ENCODE measurements at regions not wholly inside any gene's neighbourhood (a gene's known extent, or its start where the extent isn't known, plus 50 kb on each side); places are given as distances from the start of the nearest gene placed in this dataset.

- H3K4me3 ChIP-seq (ENCODE audit: control insufficient read depth in 2 of 3, extremely low read depth in 1 of 3, insufficient read depth in 2 of 3, low read depth in 1 of 3, low read length in 3 of 3): no peak overlapping the region
- no peaks in the 10 kb centered on the region for H3K36me3 ChIP-seq (ENCODE audit: control insufficient read depth in 2 of 2, extremely low read depth in 1 of 2, insufficient read depth in 2 of 2, low read length in 2 of 2)
- no peak overlapping the region for H3K9ac ChIP-seq (ENCODE audit: control insufficient read depth, extremely low read depth, insufficient read depth, low read length)
- no peaks in the 10 kb centered on the region for H3K27me3 ChIP-seq (ENCODE audit: control insufficient read depth, extremely low read depth, insufficient read depth, low read length)
- no peak overlapping the region for H2AFZ ChIP-seq (ENCODE audit: control insufficient read depth, low read length)
- H4K20me1 ChIP-seq (ENCODE audit: control insufficient read depth, extremely low read depth, insufficient read depth, low read length): no peaks in the 10 kb centered on the region
- dilution Hi-C loops (cut with MboI; ENCODE audit: extremely low pct_ligation_motif_present, low sequenced_read_pairs): no loop called here
- H3K27ac ChIP-seq (ENCODE audit: control insufficient read depth, insufficient read depth, low read length): no peak overlapping the region
- H3K9me3 ChIP-seq (ENCODE audit: control insufficient read depth, low read depth, low read length): no peaks in the 10 kb centered on the region
- no peaks in the 10 kb centered on the region for H3K4me1 ChIP-seq (ENCODE audit: control insufficient read depth, extremely low read depth, insufficient read depth, low read length)
- H3K4me2 ChIP-seq (ENCODE audit: control insufficient read depth, extremely low read depth, insufficient read depth, low read depth, low read length): no peak overlapping the region
- no peak for DNase-seq (ENCODE audit: low read depth, low spot score)
- no peak for FAIRE-seq
- H3K79me2 ChIP-seq (ENCODE audit: control insufficient read depth, insufficient read depth, low read length): no peaks in the 10 kb centered on the region
- H3K9me1 ChIP-seq (ENCODE audit: control insufficient read depth, extremely low read depth, insufficient read depth, low read length): no peaks in the 10 kb centered on the region
- TF ChIP-seq CTCF (optimal IDR thresholded peaks at IDR 0.05 in 1 of 3, IDR thresholded peaks at IDR 0.05 in 1 of 3, conservative IDR thresholded peaks at IDR 0.05 in 1 of 3; ENCODE audit: extremely low read depth in 1 of 3, insufficient read depth in 2 of 3, low read length in 3 of 3) (no peak), EZH2 (IDR thresholded peaks at IDR 0.05; ENCODE audit: low read length) (no peak)
These were observed 190.7 kb upstream of the MOCS1 start for GRCh38 chr6:40124924-40125323.

- H2AFZ ChIP-seq (ENCODE audit: control insufficient read depth, low read length): no peak overlapping the region
- DNase-seq (ENCODE audit: low read depth, low spot score) (no peak), FAIRE-seq (no peak)
- no peaks in the 10 kb centered on the region for H3K27me3 ChIP-seq (ENCODE audit: control insufficient read depth, extremely low read depth, insufficient read depth, low read length)
- H3K9me1 ChIP-seq (ENCODE audit: control insufficient read depth, extremely low read depth, insufficient read depth, low read length): no peaks in the 10 kb centered on the region
- no peaks in the 10 kb centered on the region for H3K79me2 ChIP-seq (ENCODE audit: control insufficient read depth, insufficient read depth, low read length)
- H3K4me3 ChIP-seq (ENCODE audit: control insufficient read depth in 2 of 3, extremely low read depth in 1 of 3, insufficient read depth in 2 of 3, low read depth in 1 of 3, low read length in 3 of 3): no peak overlapping the region
- H3K9ac ChIP-seq (ENCODE audit: control insufficient read depth, extremely low read depth, insufficient read depth, low read length): no peak overlapping the region
- H3K4me2 ChIP-seq (ENCODE audit: control insufficient read depth, extremely low read depth, insufficient read depth, low read depth, low read length): no peak overlapping the region
- no peak for TF ChIP-seq CTCF (optimal IDR thresholded peaks at IDR 0.05 in 1 of 3, IDR thresholded peaks at IDR 0.05 in 1 of 3, conservative IDR thresholded peaks at IDR 0.05 in 1 of 3; ENCODE audit: extremely low read depth in 1 of 3, insufficient read depth in 2 of 3, low read length in 3 of 3)
- no peak for TF ChIP-seq EZH2 (IDR thresholded peaks at IDR 0.05; ENCODE audit: low read length)
- H3K27ac ChIP-seq (ENCODE audit: control insufficient read depth, insufficient read depth, low read length): no peak overlapping the region
- H3K36me3 ChIP-seq (ENCODE audit: control insufficient read depth in 2 of 2, extremely low read depth in 1 of 2, insufficient read depth in 2 of 2, low read length in 2 of 2): no peaks in the 10 kb centered on the region
- H3K9me3 ChIP-seq (ENCODE audit: control insufficient read depth, low read depth, low read length): no peaks in the 10 kb centered on the region
- H3K4me1 ChIP-seq (ENCODE audit: control insufficient read depth, extremely low read depth, insufficient read depth, low read length): no peaks in the 10 kb centered on the region
- no peaks in the 10 kb centered on the region for H4K20me1 ChIP-seq (ENCODE audit: control insufficient read depth, extremely low read depth, insufficient read depth, low read length)
- dilution Hi-C loops (cut with MboI; ENCODE audit: extremely low pct_ligation_motif_present, low sequenced_read_pairs): no loop called here
These were observed 182.6 kb upstream of the MOCS1 start for GRCh38 chr6:40116832-40117231.

Measured in keratinocyte (primary cell).